SK-N-SH treated with all-trans-retinoic acid at 6 μM for 48 hours (cell line): ENCODE measurements at regions not wholly inside any gene's neighbourhood (a gene's known extent, or its start where the extent isn't known, plus 50 kb on each side); places are given as distances from the start of the nearest gene placed in this dataset.

Experiments
- ZC3H10 ChIP-seq: fragments of 250-450 bp; sonication (Bioruptor Pico); IDR thresholded peaks from 2 replicates; pipeline ENCODE4 v1.5.1; 2021; ENCODE audit warnings: mild to moderate bottlenecking, moderate library complexity
- TF ChIP-seq, protein P1 (sequence below): fragments of 250-450 bp; sonication (Bioruptor Pico); IDR thresholded peaks from 2 replicates; pipeline ENCODE4 v1.8.0; 2020; ENCODE audit warnings: mild to moderate bottlenecking, moderate library complexity, borderline replicate concordance

DNA sequence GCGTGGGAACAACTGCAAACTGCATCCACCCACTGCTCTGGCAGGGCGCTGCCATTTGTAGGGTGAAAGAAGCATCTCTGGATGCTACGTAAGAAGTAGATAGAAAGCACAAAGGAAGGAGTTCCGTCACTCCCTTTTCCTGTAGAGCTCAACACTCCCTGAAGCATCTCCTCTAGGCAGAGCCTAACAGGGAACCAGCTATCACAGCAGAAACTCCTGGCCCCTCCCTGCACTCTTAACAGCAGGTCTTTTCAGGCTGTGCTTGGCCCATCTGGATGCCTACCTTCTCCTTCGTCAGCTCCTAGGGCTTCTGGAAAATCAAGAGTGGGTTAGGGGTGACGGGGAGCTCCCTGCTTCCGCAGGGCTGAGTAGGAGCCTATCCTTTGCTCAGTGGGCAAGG is 112.9 kb upstream of the TLL1 start:
- TF ChIP-seq ZC3H10 (CRISPR knock-in tag) = no peak
- TF ChIP-seq, protein P1, sequence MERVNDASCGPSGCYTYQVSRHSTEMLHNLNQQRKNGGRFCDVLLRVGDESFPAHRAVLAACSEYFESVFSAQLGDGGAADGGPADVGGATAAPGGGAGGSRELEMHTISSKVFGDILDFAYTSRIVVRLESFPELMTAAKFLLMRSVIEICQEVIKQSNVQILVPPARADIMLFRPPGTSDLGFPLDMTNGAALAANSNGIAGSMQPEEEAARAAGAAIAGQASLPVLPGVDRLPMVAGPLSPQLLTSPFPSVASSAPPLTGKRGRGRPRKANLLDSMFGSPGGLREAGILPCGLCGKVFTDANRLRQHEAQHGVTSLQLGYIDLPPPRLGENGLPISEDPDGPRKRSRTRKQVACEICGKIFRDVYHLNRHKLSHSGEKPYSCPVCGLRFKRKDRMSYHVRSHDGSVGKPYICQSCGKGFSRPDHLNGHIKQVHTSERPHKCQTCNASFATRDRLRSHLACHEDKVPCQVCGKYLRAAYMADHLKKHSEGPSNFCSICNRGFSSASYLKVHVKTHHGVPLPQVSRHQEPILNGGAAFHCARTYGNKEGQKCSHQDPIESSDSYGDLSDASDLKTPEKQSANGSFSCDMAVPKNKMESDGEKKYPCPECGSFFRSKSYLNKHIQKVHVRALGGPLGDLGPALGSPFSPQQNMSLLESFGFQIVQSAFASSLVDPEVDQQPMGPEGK (CRISPR knock-in tag) = no peak
